ENCODE measurements at regions not wholly inside any gene's neighbourhood (a gene's known extent, or its start where the extent isn't known, plus 50 kb on each side); places are given as distances from the start of the nearest gene placed in this dataset.

GRCh38 chr17:65283704-65284103, 146.5 kb downstream of the RGS9 start:
- in situ Hi-C loops (cut with HindIII; ENCODE audit: low pct_ligation_motif_present, low sequenced_read_pairs): no loop called here
- H3K27me3 ChIP-seq (replicated peaks): no peaks in the 10 kb centered on the region
- no peak overlapping the region for H3K4me3 ChIP-seq (ENCODE audit: low read depth, low read length)
- H3K27ac ChIP-seq: no peak overlapping the region
- no peak for DNase-seq
- no peak for TF ChIP-seq CTCF (IDR thresholded peaks at IDR 0.05; ENCODE audit: low read depth, low read length, missing control alignments)
- H3K36me3 ChIP-seq (replicated peaks): no peaks in the 10 kb centered on the region

- Histone ChIP-seq H3K27ac (no peak overlapping the region), H3K27me3 (replicated peaks) (no peaks in the 10 kb centered on the region), H3K36me3 (replicated peaks) (no peaks in the 10 kb centered on the region), H3K4me3 (ENCODE audit: low read depth, low read length) (no peak overlapping the region)
- in situ Hi-C loops (cut with HindIII; ENCODE audit: low pct_ligation_motif_present, low sequenced_read_pairs): no loop called here
- no peak for TF ChIP-seq CTCF (IDR thresholded peaks at IDR 0.05; ENCODE audit: low read depth, low read length, missing control alignments)
- DNase-seq: no peak
Measured at GRCh38 chr17:65279456-65279855, 142.3 kb downstream of the RGS9 start.

GRCh38 chr17:65278820-65279184, 141.6 kb downstream of the RGS9 start:
- in situ Hi-C loops (cut with HindIII; ENCODE audit: low pct_ligation_motif_present, low sequenced_read_pairs): no loop called here
- no peaks in the 10 kb centered on the region for H3K36me3 ChIP-seq (replicated peaks)

GRCh38 chr17:65278050-65278819, 141.1 kb downstream of the RGS9 start:
- TF ChIP-seq CTCF (IDR thresholded peaks at IDR 0.05; ENCODE audit: low read depth, low read length, missing control alignments): peak; percentile 90
- DNase-seq: peak; percentile 78
- in situ Hi-C loops (cut with HindIII; ENCODE audit: low pct_ligation_motif_present, low sequenced_read_pairs): no loop called here
- H3K36me3 ChIP-seq (replicated peaks): no peaks in the 10 kb centered on the region
- no peaks in the 10 kb centered on the region for H3K27me3 ChIP-seq (replicated peaks)
- no peak overlapping the region for H3K27ac ChIP-seq
- no peak overlapping the region for H3K4me3 ChIP-seq (ENCODE audit: low read depth, low read length)

More at GRCh38 chr17:65278820-65279184, 141.6 kb downstream of the RGS9 start:
- no peak overlapping the region for H3K27ac ChIP-seq
- no peak overlapping the region for H3K4me3 ChIP-seq (ENCODE audit: low read depth, low read length)
- TF ChIP-seq CTCF (IDR thresholded peaks at IDR 0.05; ENCODE audit: low read depth, low read length, missing control alignments): no peak
- no peak for DNase-seq
- no peaks in the 10 kb centered on the region for H3K27me3 ChIP-seq (replicated peaks)

- in situ Hi-C loops (cut with HindIII; ENCODE audit: low pct_ligation_motif_present, low sequenced_read_pairs): no loop called here
- H3K27me3 ChIP-seq (replicated peaks): no peaks in the 10 kb centered on the region
- no peak overlapping the region for H3K4me3 ChIP-seq (ENCODE audit: low read depth, low read length)
- no peak for TF ChIP-seq CTCF (IDR thresholded peaks at IDR 0.05; ENCODE audit: low read depth, low read length, missing control alignments)
- no peaks in the 10 kb centered on the region for H3K36me3 ChIP-seq (replicated peaks)
- no peak overlapping the region for H3K27ac ChIP-seq
- no peak for DNase-seq
Measured at GRCh38 chr17:65277576-65277975, 140.4 kb downstream of the RGS9 start.

Data from brain microvascular endothelial cell (primary cell).